LNCAP (cell line): ENCODE measurements at regions not wholly inside any gene's neighbourhood (a gene's known extent, or its start where the extent isn't known, plus 50 kb on each side); places are given as distances from the start of the nearest gene placed in this dataset.

Experiments
- TF ChIP-seq, protein P1 (sequence below): fragments of 450-650 bp; IDR thresholded peaks from 2 replicates; pipeline ENCODE4 v1.5.1; 2017; ENCODE audit warnings: mild to moderate bottlenecking

DNA sequence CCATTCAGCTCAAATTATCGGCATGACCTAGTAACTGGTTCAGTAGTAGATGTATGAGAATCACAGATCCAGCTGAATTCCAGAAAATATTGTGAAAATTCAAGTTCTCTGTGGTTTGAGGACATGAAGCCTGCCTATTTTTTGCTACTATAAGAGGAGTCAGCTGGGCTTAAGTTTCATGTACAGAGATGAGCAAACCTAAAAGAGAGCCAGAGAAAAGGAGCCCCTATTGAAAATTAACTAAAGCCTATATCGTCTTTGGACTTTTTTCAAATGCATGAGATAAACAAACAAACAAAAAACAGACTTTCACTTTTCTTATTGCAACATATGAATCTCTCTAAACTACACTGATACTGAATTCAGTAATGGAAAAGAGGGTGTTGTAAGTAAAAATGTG, 106.8 kb upstream of the SPRY2 start:
- TF ChIP-seq, protein P1, sequence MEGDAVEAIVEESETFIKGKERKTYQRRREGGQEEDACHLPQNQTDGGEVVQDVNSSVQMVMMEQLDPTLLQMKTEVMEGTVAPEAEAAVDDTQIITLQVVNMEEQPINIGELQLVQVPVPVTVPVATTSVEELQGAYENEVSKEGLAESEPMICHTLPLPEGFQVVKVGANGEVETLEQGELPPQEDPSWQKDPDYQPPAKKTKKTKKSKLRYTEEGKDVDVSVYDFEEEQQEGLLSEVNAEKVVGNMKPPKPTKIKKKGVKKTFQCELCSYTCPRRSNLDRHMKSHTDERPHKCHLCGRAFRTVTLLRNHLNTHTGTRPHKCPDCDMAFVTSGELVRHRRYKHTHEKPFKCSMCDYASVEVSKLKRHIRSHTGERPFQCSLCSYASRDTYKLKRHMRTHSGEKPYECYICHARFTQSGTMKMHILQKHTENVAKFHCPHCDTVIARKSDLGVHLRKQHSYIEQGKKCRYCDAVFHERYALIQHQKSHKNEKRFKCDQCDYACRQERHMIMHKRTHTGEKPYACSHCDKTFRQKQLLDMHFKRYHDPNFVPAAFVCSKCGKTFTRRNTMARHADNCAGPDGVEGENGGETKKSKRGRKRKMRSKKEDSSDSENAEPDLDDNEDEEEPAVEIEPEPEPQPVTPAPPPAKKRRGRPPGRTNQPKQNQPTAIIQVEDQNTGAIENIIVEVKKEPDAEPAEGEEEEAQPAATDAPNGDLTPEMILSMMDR: no peak

DNA sequence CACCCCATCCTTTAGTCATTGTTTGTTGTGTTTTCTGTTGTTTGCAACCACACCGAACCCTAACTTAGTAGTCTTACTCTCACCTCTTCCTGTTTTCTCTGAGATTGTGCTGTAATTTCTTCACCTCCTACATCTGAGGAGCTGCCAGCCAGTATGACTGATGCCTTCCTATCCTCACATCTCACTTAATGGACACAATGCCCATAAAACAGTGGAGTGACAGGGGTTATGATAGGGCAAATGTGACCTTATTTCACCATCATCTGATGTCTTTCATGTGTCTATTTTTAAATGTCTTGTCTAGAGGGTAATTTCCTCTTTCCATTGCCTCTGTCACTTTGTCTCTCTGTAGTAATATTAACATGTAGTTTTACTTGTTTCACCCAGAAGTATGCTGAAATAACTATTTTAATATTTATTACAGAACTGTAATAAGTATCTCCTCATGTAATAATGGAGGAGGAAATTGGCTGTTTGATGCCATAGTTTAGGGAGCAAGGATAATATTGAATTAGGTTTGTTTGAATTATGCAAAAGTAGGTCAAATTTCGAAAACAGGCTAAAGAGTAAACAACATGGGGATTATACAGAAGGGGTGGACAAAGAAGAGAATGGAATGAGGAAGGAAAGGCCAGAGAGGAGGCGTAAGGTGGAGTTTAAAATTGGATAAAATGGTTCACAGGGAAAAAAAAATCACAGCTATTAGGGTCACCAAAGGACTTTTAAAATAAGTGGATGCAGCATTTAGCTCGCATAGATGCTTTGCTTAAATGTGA, 103.5 kb upstream of the SPRY2 start:
- TF ChIP-seq, protein P1: no peak

DNA sequence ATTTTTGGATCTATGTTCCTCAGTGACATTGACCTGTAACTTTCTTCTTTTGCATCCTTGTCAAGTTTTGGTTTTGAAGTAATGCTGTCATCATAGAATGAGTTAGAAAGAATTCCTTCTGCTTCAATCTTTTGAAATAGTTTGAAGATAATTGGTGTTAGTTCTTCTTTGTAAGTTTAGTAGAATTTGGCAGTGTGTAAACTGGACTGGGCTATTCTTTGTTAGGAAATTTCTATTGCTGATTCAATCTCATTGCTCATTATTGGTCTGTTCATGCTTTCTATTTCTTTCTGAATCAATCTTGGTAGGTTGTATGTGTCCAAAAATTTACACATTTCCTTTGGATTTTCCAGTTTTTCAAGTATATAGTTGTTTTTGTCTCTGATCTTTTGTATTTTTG, 101.7 kb upstream of the SPRY2 start:
- TF ChIP-seq, protein P1: no peak

DNA sequence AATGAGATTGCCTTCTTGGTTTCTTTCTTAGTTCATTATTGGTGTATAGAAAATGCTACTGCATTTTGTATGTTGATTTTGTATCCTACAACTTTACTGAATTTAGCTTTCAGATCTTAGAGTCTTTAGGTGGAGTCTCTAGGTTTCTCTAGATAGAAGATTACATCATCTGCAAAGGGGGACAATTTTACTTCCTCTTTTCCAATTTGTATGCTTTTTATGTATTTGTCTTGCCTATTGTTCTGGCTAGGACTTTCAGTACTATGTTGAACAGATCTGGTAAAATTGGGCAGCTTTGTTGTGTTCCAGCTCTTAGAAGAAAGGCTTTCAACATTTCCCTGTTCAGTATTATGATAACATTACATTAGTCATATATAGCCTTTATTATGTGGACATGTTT, 101.0 kb upstream of the SPRY2 start:
- TF ChIP-seq, protein P1: no peak

DNA sequence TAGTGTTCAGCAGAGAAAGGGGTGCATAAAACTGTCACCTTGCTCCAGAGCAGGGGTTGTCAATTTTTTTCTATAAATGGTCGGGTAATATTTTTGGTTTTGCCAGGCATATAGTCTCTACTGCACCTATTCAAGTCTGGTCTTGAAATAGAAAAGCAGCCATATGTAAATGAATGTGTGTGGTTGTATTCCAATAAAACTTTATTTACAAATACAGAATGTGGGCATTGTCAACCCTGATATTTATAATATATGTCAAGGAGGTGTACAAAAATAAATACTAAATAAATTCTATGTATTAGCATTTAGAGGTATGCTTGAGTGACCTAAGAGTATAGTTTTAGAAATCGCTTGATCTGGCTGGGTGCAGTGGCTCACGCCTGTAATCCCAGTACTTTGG, 97.6 kb upstream of the SPRY2 start:
- TF ChIP-seq, protein P1: no peak

DNA sequence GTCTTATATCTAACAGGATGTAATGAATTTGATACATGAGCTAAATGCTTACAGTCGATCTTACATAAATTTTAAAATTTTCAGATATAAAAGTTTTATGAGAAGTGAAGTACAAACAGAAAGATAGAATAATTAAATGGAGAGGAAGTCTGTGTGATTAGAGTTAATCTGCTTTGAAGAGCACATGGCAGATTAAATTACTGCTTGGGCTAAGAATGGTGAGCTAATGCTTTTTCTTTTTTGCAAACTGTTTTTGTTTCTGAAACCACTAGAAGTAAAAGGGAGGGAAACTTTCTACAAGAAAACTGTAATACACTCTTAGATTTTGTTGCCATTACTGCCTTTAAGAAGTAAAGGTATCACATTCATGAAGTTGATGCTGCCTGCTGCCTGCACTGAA, 96.3 kb upstream of the SPRY2 start:
- TF ChIP-seq, protein P1: no peak

DNA sequence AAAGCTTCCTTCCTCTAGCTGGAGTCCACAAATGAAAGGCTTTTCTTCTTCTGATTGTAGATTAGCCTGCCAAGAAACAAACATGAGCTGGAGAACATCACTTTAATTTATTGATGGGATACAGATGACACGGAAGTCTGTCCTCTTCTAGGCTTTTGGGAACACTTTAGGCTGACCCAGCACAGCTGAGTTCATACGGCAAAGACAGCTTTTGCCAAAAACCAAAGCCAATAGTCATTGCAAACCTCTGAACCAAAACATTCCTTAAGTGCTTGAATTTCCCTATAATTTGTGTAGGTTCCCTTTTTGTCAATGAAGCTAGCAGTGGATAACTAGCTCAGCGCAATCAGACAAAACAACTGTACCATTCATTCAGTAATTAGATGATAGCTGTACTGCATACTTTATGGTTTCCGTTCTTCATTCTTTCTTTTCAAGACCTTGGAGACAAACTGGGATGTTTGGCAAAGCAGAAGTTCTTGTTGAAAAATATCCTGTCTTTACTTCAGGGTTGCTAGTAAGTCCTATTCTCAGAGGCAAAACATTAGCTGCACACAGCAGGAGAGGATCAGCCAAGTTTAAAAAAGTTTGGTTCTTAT, 95.7 kb upstream of the SPRY2 start:
- TF ChIP-seq, protein P1: no peak
